ENCODE measurements at regions not wholly inside any gene's neighbourhood (a gene's known extent, or its start where the extent isn't known, plus 50 kb on each side); places are given as distances from the start of the nearest gene placed in this dataset.

DNA sequence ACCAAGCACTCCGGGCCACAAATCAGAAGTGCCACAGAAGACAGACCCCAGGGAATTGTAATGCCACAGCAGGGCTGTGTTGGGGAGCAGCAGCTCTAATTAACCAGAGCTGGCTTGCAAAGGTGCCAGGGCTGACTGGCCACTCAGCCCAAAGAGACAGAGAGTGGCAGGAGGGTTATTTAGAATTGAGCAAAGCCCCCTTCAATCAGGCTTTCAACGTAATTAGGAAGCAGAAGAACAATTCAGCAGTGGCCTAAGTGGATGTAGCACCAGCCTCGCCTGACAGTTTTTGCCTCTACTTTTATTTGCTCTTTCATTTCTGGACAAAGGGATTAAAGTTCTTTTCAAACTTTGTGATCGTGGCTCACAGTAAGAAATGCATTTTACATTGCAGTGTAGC, 278.3 kb upstream of the IRX3 start:
- H3K27ac ChIP-seq: no peak overlapping the region
- no peak for DNase-seq (ENCODE audit: low spot score)
- no peak overlapping the region for H3K4me3 ChIP-seq
- no peak for TF ChIP-seq CTCF (IDR thresholded peaks at IDR 0.05)

DNA sequence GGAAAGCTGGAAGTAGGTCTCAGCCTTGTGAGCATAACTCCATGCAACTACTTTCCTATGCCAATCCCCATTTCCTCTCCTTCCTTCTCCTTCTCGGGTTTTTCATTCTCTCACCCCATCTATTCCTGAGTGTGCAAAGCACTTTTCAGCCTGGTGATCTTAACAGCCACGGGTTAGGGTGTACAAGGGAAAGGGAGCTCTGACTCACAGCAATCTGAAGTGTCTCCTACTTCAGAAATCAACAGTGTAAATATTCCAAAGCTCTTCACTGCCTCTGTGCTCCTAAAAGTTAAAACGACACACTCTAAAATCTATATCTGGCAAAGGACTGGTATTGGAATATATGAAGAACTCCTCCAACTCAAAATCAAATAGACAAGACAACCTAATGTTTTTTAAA, 268.0 kb upstream of the IRX3 start:
- no peak overlapping the region for H3K27ac ChIP-seq
- no peak for DNase-seq (ENCODE audit: low spot score)
- no peak overlapping the region for H3K4me3 ChIP-seq
- no peak for TF ChIP-seq CTCF (IDR thresholded peaks at IDR 0.05)

DNA sequence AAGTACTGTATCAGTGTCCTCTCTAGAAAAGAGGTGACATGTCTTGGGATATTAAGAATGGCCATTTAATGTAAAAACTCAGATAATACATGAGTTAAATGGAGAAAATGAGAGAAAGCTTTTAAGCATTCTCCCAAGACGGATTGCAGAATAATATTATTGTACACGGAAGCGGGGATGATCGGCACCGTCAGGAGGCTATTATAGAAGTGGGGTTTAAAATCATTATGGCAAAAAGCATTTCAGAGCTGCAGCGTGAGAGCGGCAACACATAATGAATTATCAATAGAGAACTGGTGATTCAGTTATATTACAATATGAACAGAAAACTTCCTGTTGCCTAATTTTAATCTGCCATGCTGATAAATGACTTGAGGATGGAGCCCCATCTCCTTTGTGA, 261.7 kb upstream of the IRX3 start:
- TF ChIP-seq CTCF (IDR thresholded peaks at IDR 0.05): no peak
- Histone ChIP-seq H3K27ac (no peak overlapping the region), H3K4me3 (no peak overlapping the region)
- DNase-seq (ENCODE audit: low spot score): no peak

DNA sequence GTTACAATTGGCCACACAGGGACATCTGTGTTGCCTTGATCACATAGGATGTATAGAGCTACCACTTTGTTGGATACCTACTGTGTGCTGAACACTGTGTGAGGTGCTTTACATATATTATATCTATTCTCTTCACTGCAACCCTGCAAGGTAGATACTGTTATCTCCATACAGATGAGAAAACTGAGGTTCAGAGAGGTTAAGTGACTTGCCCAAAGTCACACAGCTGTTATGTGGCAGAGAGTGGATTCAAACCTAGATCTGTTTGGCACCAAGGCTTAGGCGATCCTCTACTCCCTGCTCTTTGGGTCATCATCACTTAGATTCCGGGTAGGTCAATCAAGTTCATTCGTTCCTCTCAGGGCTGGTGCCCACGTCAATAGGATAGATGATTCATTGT, 260.5 kb upstream of the IRX3 start:
- H3K27ac ChIP-seq: no peak overlapping the region
- no peak for TF ChIP-seq CTCF (IDR thresholded peaks at IDR 0.05)
- H3K4me3 ChIP-seq: no peak overlapping the region
- DNase-seq (ENCODE audit: low spot score): no peak

DNA sequence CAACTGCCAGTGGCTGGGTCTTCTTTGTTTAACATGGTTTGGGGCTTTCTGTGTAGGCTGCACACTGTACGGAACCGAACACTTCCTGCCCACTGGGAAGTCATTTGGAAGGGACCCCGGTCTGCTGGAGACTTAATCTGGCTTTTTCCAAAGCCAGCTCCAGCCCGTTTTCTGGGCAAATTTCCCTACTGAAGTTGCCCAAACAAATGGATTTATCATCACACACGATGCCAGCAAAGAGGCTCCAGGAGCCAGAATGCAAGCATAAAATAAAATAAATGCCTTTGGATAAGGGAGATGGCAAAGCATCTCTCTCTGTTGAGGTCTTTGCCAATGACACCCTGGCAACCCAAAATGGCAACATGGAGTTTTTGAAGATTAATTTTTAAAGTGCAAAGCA, 259.9 kb upstream of the IRX3 start:
- no peak for TF ChIP-seq CTCF (IDR thresholded peaks at IDR 0.05)
- no peak for DNase-seq (ENCODE audit: low spot score)
- H3K4me3 ChIP-seq: no peak overlapping the region
- H3K27ac ChIP-seq: no peak overlapping the region

DNA sequence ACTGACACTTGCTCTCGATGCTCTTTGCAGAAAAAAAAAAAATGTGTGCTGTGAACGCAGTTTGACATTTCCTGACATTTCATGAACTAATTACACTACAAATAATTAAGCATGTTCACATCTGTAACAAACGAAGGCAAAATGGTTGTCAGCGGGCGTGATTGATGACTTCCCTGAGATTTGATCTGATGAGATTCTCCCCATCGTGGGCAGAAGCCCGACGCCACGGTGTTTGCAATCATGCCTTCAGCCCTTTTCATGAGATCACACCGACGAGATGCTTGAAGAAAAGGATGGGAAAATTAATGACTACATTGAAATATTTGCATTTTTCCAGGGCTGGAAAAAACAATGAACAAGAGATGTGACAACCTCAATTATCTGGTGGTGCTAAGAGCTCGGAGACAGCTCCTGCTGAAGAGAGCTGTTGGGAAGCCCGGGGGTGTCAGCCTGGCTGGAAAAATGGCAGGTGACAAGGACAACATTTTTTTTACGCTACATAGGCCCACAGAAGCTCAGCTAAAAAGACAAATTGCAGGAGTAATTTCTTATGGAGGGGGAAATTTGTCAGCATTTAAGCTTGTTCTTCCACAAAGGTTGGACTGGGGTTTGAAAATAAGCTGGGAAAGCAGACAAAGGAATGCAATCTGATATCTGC, 259.4 kb upstream of the IRX3 start:
- no peak for DNase-seq (ENCODE audit: low spot score)
- Histone ChIP-seq H3K4me3 (no peak overlapping the region), H3K27ac (no peak overlapping the region)
- no peak for TF ChIP-seq CTCF (IDR thresholded peaks at IDR 0.05)

- DNase-seq (ENCODE audit: low spot score): no peak
- no peak for TF ChIP-seq CTCF (IDR thresholded peaks at IDR 0.05)
- Histone ChIP-seq H3K4me3 (no peak overlapping the region), H3K27ac (no peak overlapping the region)
These were observed 258.1 kb upstream of the IRX3 start for GRCh38 chr16:54544553-54545180.

All from coronary artery (tissue), 2 donors.